ENCODE measurements at regions not wholly inside any gene's neighbourhood (a gene's known extent, or its start where the extent isn't known, plus 50 kb on each side); places are given as distances from the start of the nearest gene placed in this dataset.

- H3K27me3 ChIP-seq = no peaks in the 10 kb centered on the region
- H3K36me3 ChIP-seq = no peaks in the 10 kb centered on the region
- H3K4me1 ChIP-seq = no peaks in the 10 kb centered on the region
- no peak for DNase-seq (ENCODE audit: extremely low spot score)
- no peak overlapping the region for H3K27ac ChIP-seq (replicated peaks in 1 of 4)
- H3K4me3 ChIP-seq = no peak overlapping the region
- no peaks in the 10 kb centered on the region for H3K9me3 ChIP-seq
- whole genome bisulfite sequencing = 81% methylated on average over 6 of the region's 7 CpGs
- TF ChIP-seq POLR2AphosphoS5 (IDR thresholded peaks at IDR 0.05) (no peak), POLR2A (IDR thresholded peaks at IDR 0.05; ENCODE audit: low read depth) (no peak), EP300 (IDR thresholded peaks at IDR 0.05) (no peak)
- TF ChIP-seq, protein P1, sequence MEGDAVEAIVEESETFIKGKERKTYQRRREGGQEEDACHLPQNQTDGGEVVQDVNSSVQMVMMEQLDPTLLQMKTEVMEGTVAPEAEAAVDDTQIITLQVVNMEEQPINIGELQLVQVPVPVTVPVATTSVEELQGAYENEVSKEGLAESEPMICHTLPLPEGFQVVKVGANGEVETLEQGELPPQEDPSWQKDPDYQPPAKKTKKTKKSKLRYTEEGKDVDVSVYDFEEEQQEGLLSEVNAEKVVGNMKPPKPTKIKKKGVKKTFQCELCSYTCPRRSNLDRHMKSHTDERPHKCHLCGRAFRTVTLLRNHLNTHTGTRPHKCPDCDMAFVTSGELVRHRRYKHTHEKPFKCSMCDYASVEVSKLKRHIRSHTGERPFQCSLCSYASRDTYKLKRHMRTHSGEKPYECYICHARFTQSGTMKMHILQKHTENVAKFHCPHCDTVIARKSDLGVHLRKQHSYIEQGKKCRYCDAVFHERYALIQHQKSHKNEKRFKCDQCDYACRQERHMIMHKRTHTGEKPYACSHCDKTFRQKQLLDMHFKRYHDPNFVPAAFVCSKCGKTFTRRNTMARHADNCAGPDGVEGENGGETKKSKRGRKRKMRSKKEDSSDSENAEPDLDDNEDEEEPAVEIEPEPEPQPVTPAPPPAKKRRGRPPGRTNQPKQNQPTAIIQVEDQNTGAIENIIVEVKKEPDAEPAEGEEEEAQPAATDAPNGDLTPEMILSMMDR (IDR thresholded peaks at IDR 0.05) = no peak
- intact Hi-C loops (cut with DNase I) = no loop called here
These were observed 574.7 kb upstream of the ADGRL2 start for GRCh38 chr1:81225789-81226602.

- Histone ChIP-seq H3K27me3 (no peaks in the 10 kb centered on the region), H3K27ac (replicated peaks in 1 of 4) (no peak overlapping the region), H3K9me3 (no peaks in the 10 kb centered on the region), H3K4me1 (no peaks in the 10 kb centered on the region), H3K4me3 (no peak overlapping the region), H3K36me3 (no peaks in the 10 kb centered on the region)
- intact Hi-C loops (cut with DNase I) = no loop called here
- DNase-seq (ENCODE audit: extremely low spot score) = no peak
- TF ChIP-seq, protein P1 (IDR thresholded peaks at IDR 0.05) = no peak
- TF ChIP-seq POLR2AphosphoS5 (IDR thresholded peaks at IDR 0.05) = no peak
These were observed 576.5 kb upstream of the ADGRL2 start for GRCh38 chr1:81224222-81224621.

DNA sequence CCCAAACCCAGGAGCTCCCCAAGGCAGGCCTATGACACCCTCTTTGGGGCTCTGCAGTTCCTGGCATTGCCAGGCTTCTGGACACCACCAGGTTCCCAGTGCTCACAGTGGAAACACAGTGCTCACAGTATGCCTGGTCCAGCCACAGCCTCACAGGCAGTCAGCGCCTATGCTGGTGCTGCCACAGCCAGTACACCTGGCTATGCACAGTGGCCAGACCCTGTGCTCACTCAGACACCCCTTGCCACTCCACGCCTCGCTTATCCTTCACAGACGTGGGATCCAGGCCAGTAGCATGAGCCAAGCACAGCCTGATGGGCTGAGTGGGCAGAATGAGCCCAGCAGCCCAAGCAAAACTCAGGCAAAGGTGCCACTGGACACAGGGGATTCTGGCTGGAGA lies 579.2 kb upstream of the ADGRL2 start:
- intact Hi-C loops (cut with DNase I) = no loop called here
- WGBS = 90% methylated on average over 4 of the region's 4 CpGs
- H3K27me3 ChIP-seq = no peaks in the 10 kb centered on the region
- no peaks in the 10 kb centered on the region for H3K36me3 ChIP-seq
- H3K4me3 ChIP-seq = no peak overlapping the region
- DNase-seq (ENCODE audit: extremely low spot score) = no peak
- TF ChIP-seq POLR2A (IDR thresholded peaks at IDR 0.05; ENCODE audit: low read depth) (no peak), EP300 (IDR thresholded peaks at IDR 0.05) (no peak), POLR2AphosphoS5 (IDR thresholded peaks at IDR 0.05) (no peak)
- TF ChIP-seq, protein P1 (IDR thresholded peaks at IDR 0.05) = no peak
- H3K4me1 ChIP-seq = no peaks in the 10 kb centered on the region
- H3K9me3 ChIP-seq = no peaks in the 10 kb centered on the region
- H3K27ac ChIP-seq (replicated peaks in 1 of 4) = no peak overlapping the region

GRCh38 chr1:81220614-81221071 lies 580.1 kb upstream of the ADGRL2 start:
- H3K9me3 ChIP-seq = no peaks in the 10 kb centered on the region
- 97% methylated on average over 7 of the region's 11 CpGs for WGBS
- no peaks in the 10 kb centered on the region for H3K4me1 ChIP-seq
- H3K4me3 ChIP-seq = no peak overlapping the region
- H3K27me3 ChIP-seq = no peaks in the 10 kb centered on the region
- H3K36me3 ChIP-seq = no peaks in the 10 kb centered on the region
- no peak overlapping the region for H3K27ac ChIP-seq (replicated peaks in 1 of 4)
- no peak for TF ChIP-seq POLR2A (IDR thresholded peaks at IDR 0.05; ENCODE audit: low read depth)
- no peak for DNase-seq (ENCODE audit: extremely low spot score)
- intact Hi-C loops (cut with DNase I) = no loop called here

- Histone ChIP-seq H3K9me3 (no peaks in the 10 kb centered on the region), H3K27me3 (no peaks in the 10 kb centered on the region), H3K27ac (replicated peaks in 1 of 4) (no peak overlapping the region), H3K4me3 (no peak overlapping the region), H3K4me1 (no peaks in the 10 kb centered on the region), H3K36me3 (no peaks in the 10 kb centered on the region)
- no peak for DNase-seq (ENCODE audit: extremely low spot score)
- intact Hi-C loops (cut with DNase I) = no loop called here
- 93% methylated on average over 1 of the region's 1 CpG for WGBS
- TF ChIP-seq, protein P1 (IDR thresholded peaks at IDR 0.05) = no peak
- TF ChIP-seq POLR2A (IDR thresholded peaks at IDR 0.05; ENCODE audit: low read depth) = no peak
- no peak for TF ChIP-seq POLR2AphosphoS5 (IDR thresholded peaks at IDR 0.05)
- TF ChIP-seq EP300 (IDR thresholded peaks at IDR 0.05) = no peak
These were observed 583.7 kb upstream of the ADGRL2 start for GRCh38 chr1:81217058-81217457.
